ENCODE measurements at regions not wholly inside any gene's neighbourhood (a gene's known extent, or its start where the extent isn't known, plus 50 kb on each side); places are given as distances from the start of the nearest gene placed in this dataset.

DNA sequence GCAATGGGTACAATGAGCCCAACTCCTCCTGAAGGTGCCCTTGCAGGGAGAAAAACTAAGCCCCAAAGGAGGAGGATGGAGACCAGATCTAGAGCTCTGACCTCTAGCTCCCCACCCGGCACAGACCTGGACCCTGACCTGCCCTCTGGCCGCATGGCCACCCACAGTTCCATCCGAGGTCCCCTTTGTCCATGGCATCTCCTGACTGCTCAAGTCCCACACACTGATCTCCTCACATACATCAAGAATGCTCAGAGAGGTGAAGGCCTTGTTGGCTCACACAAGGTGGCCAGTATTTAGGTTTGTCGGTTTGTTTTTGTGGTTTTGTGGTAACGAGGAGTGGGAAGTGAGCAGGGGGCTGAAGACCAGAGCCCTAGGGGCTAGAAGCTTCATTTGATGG lies 423.5 kb upstream of the B3GAT1 start:
- TF ChIP-seq SMAD4 (CRISPR knock-in tag; IDR thresholded peaks at IDR 0.05) = no peak
- TF ChIP-seq TCF7 (CRISPR knock-in tag; IDR thresholded peaks at IDR 0.05; ENCODE audit: low read depth) = no peak
- no peak for TF ChIP-seq SP1 (CRISPR knock-in tag; conservative IDR thresholded peaks at IDR 0.05)
- no peak for TF ChIP-seq GABPB1 (CRISPR knock-in tag; IDR thresholded peaks at IDR 0.05)
- TF ChIP-seq, protein P1, sequence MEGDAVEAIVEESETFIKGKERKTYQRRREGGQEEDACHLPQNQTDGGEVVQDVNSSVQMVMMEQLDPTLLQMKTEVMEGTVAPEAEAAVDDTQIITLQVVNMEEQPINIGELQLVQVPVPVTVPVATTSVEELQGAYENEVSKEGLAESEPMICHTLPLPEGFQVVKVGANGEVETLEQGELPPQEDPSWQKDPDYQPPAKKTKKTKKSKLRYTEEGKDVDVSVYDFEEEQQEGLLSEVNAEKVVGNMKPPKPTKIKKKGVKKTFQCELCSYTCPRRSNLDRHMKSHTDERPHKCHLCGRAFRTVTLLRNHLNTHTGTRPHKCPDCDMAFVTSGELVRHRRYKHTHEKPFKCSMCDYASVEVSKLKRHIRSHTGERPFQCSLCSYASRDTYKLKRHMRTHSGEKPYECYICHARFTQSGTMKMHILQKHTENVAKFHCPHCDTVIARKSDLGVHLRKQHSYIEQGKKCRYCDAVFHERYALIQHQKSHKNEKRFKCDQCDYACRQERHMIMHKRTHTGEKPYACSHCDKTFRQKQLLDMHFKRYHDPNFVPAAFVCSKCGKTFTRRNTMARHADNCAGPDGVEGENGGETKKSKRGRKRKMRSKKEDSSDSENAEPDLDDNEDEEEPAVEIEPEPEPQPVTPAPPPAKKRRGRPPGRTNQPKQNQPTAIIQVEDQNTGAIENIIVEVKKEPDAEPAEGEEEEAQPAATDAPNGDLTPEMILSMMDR (IDR thresholded peaks at IDR 0.05) = no peak
- TF ChIP-seq, protein P2, sequence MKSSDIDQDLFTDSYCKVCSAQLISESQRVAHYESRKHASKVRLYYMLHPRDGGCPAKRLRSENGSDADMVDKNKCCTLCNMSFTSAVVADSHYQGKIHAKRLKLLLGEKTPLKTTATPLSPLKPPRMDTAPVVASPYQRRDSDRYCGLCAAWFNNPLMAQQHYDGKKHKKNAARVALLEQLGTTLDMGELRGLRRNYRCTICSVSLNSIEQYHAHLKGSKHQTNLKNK (CRISPR knock-in tag; IDR thresholded peaks at IDR 0.05) = no peak
- TF ChIP-seq NFE2L1 (CRISPR knock-in tag; IDR thresholded peaks at IDR 0.05) = no peak
- no peak for TF ChIP-seq JUN (CRISPR knock-in tag; IDR thresholded peaks at IDR 0.05)
- TF ChIP-seq, protein P3, sequence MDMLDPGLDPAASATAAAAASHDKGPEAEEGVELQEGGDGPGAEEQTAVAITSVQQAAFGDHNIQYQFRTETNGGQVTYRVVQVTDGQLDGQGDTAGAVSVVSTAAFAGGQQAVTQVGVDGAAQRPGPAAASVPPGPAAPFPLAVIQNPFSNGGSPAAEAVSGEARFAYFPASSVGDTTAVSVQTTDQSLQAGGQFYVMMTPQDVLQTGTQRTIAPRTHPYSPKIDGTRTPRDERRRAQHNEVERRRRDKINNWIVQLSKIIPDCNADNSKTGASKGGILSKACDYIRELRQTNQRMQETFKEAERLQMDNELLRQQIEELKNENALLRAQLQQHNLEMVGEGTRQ (CRISPR knock-in tag; IDR thresholded peaks at IDR 0.05) = no peak
- TF ChIP-seq FOXP1 (CRISPR knock-in tag; IDR thresholded peaks at IDR 0.05; ENCODE audit: borderline replicate concordance) = no peak
- TF ChIP-seq IRF2 (CRISPR knock-in tag; IDR thresholded peaks at IDR 0.05; ENCODE audit: borderline replicate concordance, low read depth) = no peak

Measured in WTC11 (cell line).